GM12878 (cell line): ENCODE measurements at regions not wholly inside any gene's neighbourhood (a gene's known extent, or its start where the extent isn't known, plus 50 kb on each side); places are given as distances from the start of the nearest gene placed in this dataset.

ENCODE experiments used
- ATAC-seq: fragments of 200-7000 bp; cut with Tn5 transposase; 3 replicates; pipeline ENCODE4 v1.9.1; 2020; ENCODE audit warnings: mild to moderate bottlenecking, moderate library complexity
- BruUV-seq: library from RNA; stranded (reverse); fragments of 400-500 nt; replicated peaks from 2 replicates; lab custom pipeline; 2021; lab: Mats Ljungman, UMichigan
- CTCF ChIA-PET: fragments of 300-600 bp; sonication (Branson Sonifier 250); formaldehyde crosslinking; extraction: SDS; loops from one replicate; lab custom pipeline; 2021; ENCODE audit warnings: inconsistent platforms; lab: Yijun Ruan, JAX
- POLR2A ChIA-PET: fragments of 350-600 bp; formaldehyde crosslinking; extraction: SDS; loops from one replicate; lab custom pipeline; 2021; ENCODE audit warnings: inconsistent platforms; lab: Charles Lee
- RAD21 ChIA-PET: fragments of 300-600 bp; sonication (Branson Sonifier 250); formaldehyde crosslinking; loops from one replicate; lab custom pipeline; 2023; ENCODE audit warnings: antibody characterized with exemption; ENCODE audit not compliant: unreplicated experiment; lab: Charles Lee
- SMC1A ChIA-PET: fragments of 300-600 bp; sonication (Branson Sonifier 250); formaldehyde crosslinking; loops from one replicate; lab custom pipeline; 2023; ENCODE audit not compliant: unreplicated experiment, uncharacterized antibody; lab: Charles Lee
- DNase-seq: peaks from one replicate; pipeline ENCODE4 v3.0.0-alpha.2; 2011; ENCODE audit warnings: low read depth, low spot score
- FAIRE-seq: peaks from 3 replicates; lab custom pipeline; 2011; peaks lifted over from hg19 to GRCh38; lab: Jason Lieb, UNC
- H2AFZ ChIP-seq: 2 replicates; pipeline ENCODE4 v1.6.0; 2011; ENCODE audit warnings: low read depth, low read length, control low read depth; ENCODE audit not compliant: control insufficient read depth
- H3K27ac ChIP-seq: 2 replicates; pipeline ENCODE4 v1.5.1; 2011; ENCODE audit warnings: control low read depth; ENCODE audit not compliant: control insufficient read depth, insufficient read depth
- H3K27me3 ChIP-seq, 2 experiments: replicated peaks in 1 of 2; 2 replicates each; pipeline versions ENCODE4 v1.6.0 to v1.6.1; 2011; ENCODE audit warnings: low read length in 1 of 2; ENCODE audit not compliant: control insufficient read depth in 2 of 2, insufficient read depth in 2 of 2
- H3K36me3 ChIP-seq, 2 experiments: 2 replicates each; pipeline ENCODE4 v1.5.1; 2011; ENCODE audit warnings: low read length in 1 of 2; ENCODE audit not compliant: control insufficient read depth in 2 of 2, insufficient read depth in 2 of 2
- H3K4me1 ChIP-seq: 2 replicates; pipeline ENCODE4 v1.6.1; 2011; ENCODE audit warnings: mild to moderate bottlenecking, low read length, moderate library complexity, mixed read lengths; ENCODE audit not compliant: control insufficient read depth, insufficient read depth
- H3K4me2 ChIP-seq: 2 replicates; pipeline ENCODE4 v1.6.0; 2011; ENCODE audit warnings: control low read depth; ENCODE audit not compliant: control insufficient read depth, insufficient read depth
- H3K4me3 ChIP-seq: fragments of 200-600 bp; sonication (generic); 2 replicates; pipeline ENCODE4 v1.5.1; 2016
- H3K79me2 ChIP-seq: 2 replicates; pipeline ENCODE4 v1.6.0; 2011; ENCODE audit warnings: low read length; ENCODE audit not compliant: control insufficient read depth, insufficient read depth
- H3K9ac ChIP-seq: 2 replicates; pipeline ENCODE4 v1.8.0; 2011; ENCODE audit warnings: low read length, control low read depth, mixed read lengths; ENCODE audit not compliant: control insufficient read depth, insufficient read depth
- H3K9me3 ChIP-seq: replicated peaks from 3 replicates; pipeline ENCODE4 v1.5.1; 2011; ENCODE audit warnings: mild to moderate bottlenecking, low read length; ENCODE audit not compliant: control insufficient read depth, insufficient read depth
- H4K20me1 ChIP-seq: 2 replicates; pipeline ENCODE4 v1.6.0; 2011; ENCODE audit not compliant: control insufficient read depth, insufficient read depth
- CBX3 ChIP-seq: fragments of 200-600 bp; sonication (generic); IDR thresholded peaks from 2 replicates; pipeline ENCODE4 v1.6.1; 2016; ENCODE audit warnings: low read depth, borderline replicate concordance
- RAD21 ChIP-seq: IDR thresholded peaks from 2 replicates; pipeline ENCODE4 v1.6.1; 2011; ENCODE audit warnings: mild to moderate bottlenecking, low read depth, low read length, moderate library complexity; ENCODE audit not compliant: insufficient read depth
- REST ChIP-seq: IDR thresholded peaks from 2 replicates; pipeline ENCODE4 v1.6.1; 2012; ENCODE audit warnings: mild to moderate bottlenecking, low read depth, low read length
- ZNF24 ChIP-seq: fragments of 450-650 bp; IDR thresholded peaks from 2 replicates; pipeline ENCODE4 v1.6.1; 2017; ENCODE audit warnings: antibody characterized with exemption, mild to moderate bottlenecking
- ZNF274 ChIP-seq: IDR thresholded peaks from one replicate; pipeline ENCODE4 v1.8.0; 2011; ENCODE audit not compliant: insufficient read length, insufficient read depth
- WGBS: methylation state at CpG from one replicate; pipeline ENCODE4 v1.1.6; 2016; ENCODE audit warnings: low lambda C conversion rate; ENCODE audit not compliant: insufficient replicate concordance, insufficient coverage; ENCODE audit errors: missing lambda C conversion rate; 5-methylcytosine and 5-hydroxymethylcytosine counted together
- in situ Hi-C: fragments of 300-500 bp; cut with MboI; formaldehyde crosslinking; loops from 9 replicates; pipeline ENCODE4 v1.14.3; 2018; ENCODE audit warnings: mixed read lengths
- intact Hi-C: fragments of 100-400 bp; cut with micrococcal nuclease; formaldehyde crosslinking; loops from one replicate; pipeline ENCODE4 v1.14.2; 2022; ENCODE audit not compliant: unreplicated experiment

GRCh38 chr15:29451201-29451781 is 181.7 kb upstream of the NSMCE3 start:
- FAIRE-seq: no peak
- Histone ChIP-seq H4K20me1 (no peaks in the 10 kb centered on the region), H3K36me3 (no peaks in the 10 kb centered on the region), H3K4me1 (no peaks in the 10 kb centered on the region), H2AFZ (no peak overlapping the region), H3K27ac (no peak overlapping the region), H3K9ac (no peak overlapping the region), H3K9me3 (no peaks in the 10 kb centered on the region), H3K79me2 (no peaks in the 10 kb centered on the region)
- ChIA-PET SMC1A (no interaction called here), POLR2A (no interaction called here), RAD21 (no interaction called here)
- 18% methylated on average over 18 of the region's 18 CpGs for WGBS
- in situ Hi-C loops: no loop called here
- intact Hi-C loops: no loop called here
- no peak for DNase-seq
- TF ChIP-seq RAD21 (peak; percentile 19; the same call in 1 of the 2 replicates), ZNF274 (no peak)
- TF ChIP-seq, all 136 proteins: peak for 1
- Histone ChIP-seq H3K27me3 (no peaks in the 10 kb centered on the region), H3K4me3 (no peak overlapping the region), H3K4me2 (no peak overlapping the region)
- CTCF ChIA-PET: no interaction called here
- ATAC-seq: no peak
- no TSS peak for BruUV-seq

GRCh38 chr15:29449136-29449535 is 179.5 kb upstream of the NSMCE3 start:
- no peaks in the 10 kb centered on the region for H3K79me2 ChIP-seq
- no peak for TF ChIP-seq ZNF24
- TF ChIP-seq REST: peak; percentile 89
- TF ChIP-seq CBX3: no peak
- in situ Hi-C loops (no loop called here), intact Hi-C loops (no loop called here)
- no peaks in the 10 kb centered on the region for H3K4me1 ChIP-seq
- H4K20me1 ChIP-seq: no peaks in the 10 kb centered on the region
- ChIA-PET RAD21 (no interaction called here), SMC1A (no interaction called here), POLR2A (no interaction called here), CTCF (interaction anchor here (1.4 kb wide), 1 partner anchor 347 kb away, joined by 4 read pairs; no protein-coding TSS in a partner anchor)
- no peak overlapping the region for H2AFZ ChIP-seq
- WGBS: 32% methylated on average over 2 of the region's 2 CpGs
- ATAC-seq (no peak), DNase-seq (no peak), FAIRE-seq (no peak)
- no peaks in the 10 kb centered on the region for H3K9me3 ChIP-seq
- no peak overlapping the region for H3K4me3 ChIP-seq
- H3K27ac ChIP-seq: no peak overlapping the region
- no peaks in the 10 kb centered on the region for H3K36me3 ChIP-seq
- no peaks in the 10 kb centered on the region for H3K27me3 ChIP-seq
- H3K9ac ChIP-seq: no peak overlapping the region
- H3K4me2 ChIP-seq: no peak overlapping the region
- BruUV-seq: no TSS peak
